Testis (tissue), 2 donors: ENCODE measurements at regions not wholly inside any gene's neighbourhood (a gene's known extent, or its start where the extent isn't known, plus 50 kb on each side); places are given as distances from the start of the nearest gene placed in this dataset.

ENCODE experiments used
- DNase-seq: peaks from one replicate; pipeline ENCODE4 v3.0.0-alpha.2; 2019
- H3K27ac ChIP-seq, 2 donors: fragments of 200-600 bp; sonication (generic); one replicate each; pipeline ENCODE4 v1.5.1; 2019
- H3K27me3 ChIP-seq: fragments of 200-600 bp; sonication (generic); one replicate; pipeline ENCODE4 v1.5.1; 2019
- H3K36me3 ChIP-seq: fragments of 200-600 bp; sonication (generic); one replicate; pipeline ENCODE4 v1.5.1; 2017; ENCODE audit warnings: low read depth; ENCODE audit errors: missing control alignments
- H3K4me1 ChIP-seq: fragments of 200-600 bp; sonication (generic); one replicate; pipeline ENCODE4 v1.5.1; 2019
- H3K4me3 ChIP-seq, 2 donors: fragments of 200-600 bp; sonication (generic); one replicate each; pipeline ENCODE4 v1.5.1; 2017 to 2019
- H3K9me3 ChIP-seq: fragments of 200-600 bp; sonication (generic); one replicate; pipeline ENCODE4 v1.5.1; 2017
- POLR2A ChIP-seq: fragments of 450-650 bp; IDR thresholded peaks from one replicate; pipeline ENCODE4 v1.6.1; 2017; ENCODE audit warnings: antibody characterized with exemption, mild to moderate bottlenecking, moderate library complexity
- WGBS, 2 donors: methylation state at CpG; one replicate each; pipeline ENCODE4 v1.1.5; 2018; 5-methylcytosine and 5-hydroxymethylcytosine counted together
- intact Hi-C: fragments of 100-400 bp; cut with DNase I; formaldehyde crosslinking; loops from one replicate; pipeline ENCODE4 v1.15.1; 2023; ENCODE audit warnings: low total_unique reads
- TF ChIP-seq, protein P1 (sequence below), 3 experiments: fragments of 450-650 bp in 2 of 3; fragments of 200-600 bp in 1 of 3; sonication (generic) in 1 of 3; IDR thresholded peaks; one replicate each; pipeline ENCODE4 v1.5.1; 2016 to 2019; ENCODE audit warnings: antibody characterized with exemption in 3 of 3, mild to moderate bottlenecking in 2 of 3, moderate library complexity in 1 of 3

DNA sequence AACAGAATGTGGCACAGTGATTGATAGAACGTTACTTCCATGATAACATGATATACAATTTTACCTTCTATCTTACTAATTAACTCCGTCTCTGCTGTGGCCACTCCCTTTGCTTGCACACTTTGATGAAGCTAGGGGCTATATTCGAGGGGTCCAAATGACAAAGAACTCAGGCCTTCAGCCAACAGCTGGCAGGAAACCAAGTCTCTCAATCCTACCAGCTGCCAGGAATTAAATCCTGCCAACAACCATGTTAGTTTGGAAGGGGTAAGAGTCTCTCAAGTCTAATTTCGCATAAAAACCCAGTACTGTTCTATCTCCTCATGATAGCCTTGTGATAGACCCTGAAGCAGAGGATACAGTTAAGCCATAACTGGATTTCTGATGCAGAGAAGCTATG is 1122.9 kb upstream of the PCDH10 start:
- TF ChIP-seq, protein P1, sequence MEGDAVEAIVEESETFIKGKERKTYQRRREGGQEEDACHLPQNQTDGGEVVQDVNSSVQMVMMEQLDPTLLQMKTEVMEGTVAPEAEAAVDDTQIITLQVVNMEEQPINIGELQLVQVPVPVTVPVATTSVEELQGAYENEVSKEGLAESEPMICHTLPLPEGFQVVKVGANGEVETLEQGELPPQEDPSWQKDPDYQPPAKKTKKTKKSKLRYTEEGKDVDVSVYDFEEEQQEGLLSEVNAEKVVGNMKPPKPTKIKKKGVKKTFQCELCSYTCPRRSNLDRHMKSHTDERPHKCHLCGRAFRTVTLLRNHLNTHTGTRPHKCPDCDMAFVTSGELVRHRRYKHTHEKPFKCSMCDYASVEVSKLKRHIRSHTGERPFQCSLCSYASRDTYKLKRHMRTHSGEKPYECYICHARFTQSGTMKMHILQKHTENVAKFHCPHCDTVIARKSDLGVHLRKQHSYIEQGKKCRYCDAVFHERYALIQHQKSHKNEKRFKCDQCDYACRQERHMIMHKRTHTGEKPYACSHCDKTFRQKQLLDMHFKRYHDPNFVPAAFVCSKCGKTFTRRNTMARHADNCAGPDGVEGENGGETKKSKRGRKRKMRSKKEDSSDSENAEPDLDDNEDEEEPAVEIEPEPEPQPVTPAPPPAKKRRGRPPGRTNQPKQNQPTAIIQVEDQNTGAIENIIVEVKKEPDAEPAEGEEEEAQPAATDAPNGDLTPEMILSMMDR (IDR thresholded peaks at IDR 0.05) = no peak
- TF ChIP-seq POLR2A = no peak
- Histone ChIP-seq H3K4me3 (no peak overlapping the region), H3K9me3 (no peaks in the 10 kb centered on the region), H3K4me1 (no peaks in the 10 kb centered on the region), H3K36me3 (no peaks in the 10 kb centered on the region), H3K27ac (no peak overlapping the region), H3K27me3 (no peaks in the 10 kb centered on the region)
- intact Hi-C loops = no loop called here
- WGBS, 2 donors = 42 to 51% methylated on average over 4 of the region's 4 CpGs
- no peak for DNase-seq

DNA sequence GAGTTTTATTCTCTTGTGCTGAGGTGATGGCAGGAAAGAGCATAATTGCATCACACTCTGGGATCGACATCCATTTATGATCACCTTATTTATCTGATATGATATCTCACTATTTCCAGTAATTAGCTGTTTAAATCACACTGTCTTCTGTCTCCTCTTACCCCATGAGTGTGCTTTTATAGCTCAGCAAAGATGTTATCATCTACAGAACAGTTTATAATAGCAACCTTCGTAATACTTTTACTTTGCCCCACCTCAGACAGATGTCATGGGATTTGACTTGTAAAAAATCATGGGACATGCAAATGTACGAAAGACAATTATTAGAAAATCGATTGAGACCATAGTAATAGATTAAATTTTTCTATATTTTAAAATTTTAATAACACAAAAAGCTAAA is 1122.3 kb upstream of the PCDH10 start:
- 80 to 81% methylated on average over 4 of the region's 4 CpGs for WGBS, 2 donors
- Histone ChIP-seq H3K27ac (no peak overlapping the region), H3K36me3 (no peaks in the 10 kb centered on the region), H3K27me3 (no peaks in the 10 kb centered on the region), H3K4me3 (no peak overlapping the region), H3K4me1 (no peaks in the 10 kb centered on the region), H3K9me3 (no peaks in the 10 kb centered on the region)
- intact Hi-C loops = no loop called here
- no peak for DNase-seq
- TF ChIP-seq, protein P1 (IDR thresholded peaks at IDR 0.05) = no peak
- no peak for TF ChIP-seq POLR2A

DNA sequence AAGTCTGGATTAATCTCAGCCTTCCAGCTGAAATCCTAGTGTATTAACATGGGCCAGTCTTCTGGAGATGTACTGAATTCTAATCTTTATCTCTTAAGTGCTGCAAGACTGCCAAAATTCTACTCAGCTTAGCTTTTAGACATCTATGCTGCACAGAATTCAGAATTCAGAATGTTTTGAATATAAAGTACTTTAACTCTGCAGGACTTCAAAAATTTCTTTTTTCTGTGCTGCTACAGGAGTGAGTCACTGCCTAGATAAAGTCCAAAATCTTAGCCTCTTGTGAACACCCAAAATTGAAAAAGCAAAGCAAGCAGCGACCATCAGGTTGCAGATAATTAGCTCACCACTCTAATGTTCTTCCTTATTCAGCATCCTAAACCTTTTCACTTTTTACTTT is 1092.6 kb upstream of the PCDH10 start:
- DNase-seq = no peak
- Histone ChIP-seq H3K4me1 (no peaks in the 10 kb centered on the region), H3K27ac (no peak overlapping the region), H3K4me3 (no peak overlapping the region), H3K36me3 (no peaks in the 10 kb centered on the region), H3K9me3 (no peaks in the 10 kb centered on the region), H3K27me3 (no peaks in the 10 kb centered on the region)
- WGBS, 2 donors = 48 to 63% methylated on average over 1 of the region's 1 CpG
- TF ChIP-seq, protein P1 (IDR thresholded peaks at IDR 0.05) = no peak
- no peak for TF ChIP-seq POLR2A
- intact Hi-C loops = no loop called here

DNA sequence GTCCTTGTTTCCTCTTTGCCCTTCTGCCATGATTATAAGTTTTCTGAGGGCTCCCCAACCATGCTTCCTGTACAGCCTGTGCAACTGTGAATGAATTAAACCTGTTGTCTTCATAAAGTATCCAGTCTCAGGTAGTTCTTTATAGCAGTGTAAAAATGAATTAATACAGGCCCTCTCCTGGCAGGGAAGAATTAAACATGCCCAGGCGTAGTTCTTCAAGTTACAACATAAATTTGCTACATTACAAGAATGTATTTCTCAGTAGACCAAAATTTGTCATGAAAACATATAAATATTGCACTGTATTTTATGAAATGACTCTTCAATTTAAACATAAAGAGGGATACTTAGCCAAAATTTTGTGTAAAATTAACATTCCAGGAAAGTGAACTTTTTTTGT is 1089.9 kb upstream of the PCDH10 start:
- Histone ChIP-seq H3K36me3 (no peaks in the 10 kb centered on the region), H3K9me3 (no peaks in the 10 kb centered on the region), H3K4me1 (no peaks in the 10 kb centered on the region), H3K27me3 (no peaks in the 10 kb centered on the region), H3K27ac (no peak overlapping the region), H3K4me3 (no peak overlapping the region)
- no peak for TF ChIP-seq POLR2A
- TF ChIP-seq, protein P1 (IDR thresholded peaks at IDR 0.05) = no peak
- 91 to 95% methylated on average over 1 of the region's 1 CpG for WGBS, 2 donors
- DNase-seq = no peak
- intact Hi-C loops = no loop called here

DNA sequence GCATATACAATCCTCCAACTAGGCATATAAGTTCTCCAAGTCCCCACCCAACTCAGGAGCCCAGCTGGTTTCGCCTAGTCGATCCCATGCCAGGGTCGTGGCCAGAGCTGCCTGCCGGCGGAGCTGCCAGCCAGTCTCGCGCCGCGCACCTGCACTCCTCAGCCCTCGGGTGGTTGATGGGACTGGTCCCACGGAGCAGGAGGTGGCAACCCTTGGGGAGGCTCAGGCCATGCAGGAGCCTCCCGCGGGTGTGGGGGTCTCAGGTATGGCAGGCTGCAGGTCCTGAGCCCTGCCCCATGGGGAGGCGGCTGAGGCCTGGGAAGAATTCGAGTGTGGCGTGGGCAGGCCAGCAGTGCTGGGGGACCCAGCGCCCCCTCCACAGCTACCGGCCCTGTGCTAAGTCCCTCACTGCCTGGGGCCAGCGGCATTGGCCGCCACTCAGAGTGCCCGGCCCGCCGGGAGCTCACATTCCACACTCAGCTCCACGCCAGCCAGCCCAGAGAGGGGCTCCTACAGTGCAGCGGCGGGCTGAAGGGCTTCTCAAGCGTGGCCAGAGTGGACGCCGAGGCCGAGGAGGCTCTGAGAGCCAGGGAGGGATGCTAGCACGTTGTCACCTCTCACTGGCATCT is 1086.4 kb upstream of the PCDH10 start:
- TF ChIP-seq, protein P1 (IDR thresholded peaks at IDR 0.05) = no peak
- H3K27ac ChIP-seq = no peak overlapping the region
- no peaks in the 10 kb centered on the region for H3K9me3 ChIP-seq
- intact Hi-C loops = no loop called here
- H3K4me3 ChIP-seq = peak overlapping the region; percentile 12 to 40
- WGBS, 2 donors = 81 to 84% methylated on average over 12 to 22 of the region's 31 CpGs
- H3K27me3 ChIP-seq = no peaks in the 10 kb centered on the region
- H3K4me1 ChIP-seq = no peaks in the 10 kb centered on the region
- no peaks in the 10 kb centered on the region for H3K36me3 ChIP-seq
- DNase-seq = no peak
